Retinal pigment epithelial cell (primary cell): ENCODE measurements at regions not wholly inside any gene's neighbourhood (a gene's known extent, or its start where the extent isn't known, plus 50 kb on each side); places are given as distances from the start of the nearest gene placed in this dataset.

Experiments
- DNase-seq: peaks from one replicate; pipeline ENCODE4 v3.0.0-alpha.2; 2010; ENCODE audit warnings: low read depth
- H3K4me3 ChIP-seq: 2 replicates; pipeline ENCODE4 v1.5.1; 2011; ENCODE audit warnings: mild to moderate bottlenecking, low read length, control low read depth, moderate library complexity
- CTCF ChIP-seq: conservative IDR thresholded peaks from 2 replicates; pipeline ENCODE4 v1.5.1; 2011; ENCODE audit warnings: low read depth, low read length, control low read depth, inconsistent platforms

GRCh38 chr10:120656107-120656506 is 195.1 kb upstream of the WDR11 start:
- TF ChIP-seq CTCF = no peak
- no peak for DNase-seq
- H3K4me3 ChIP-seq = no peak overlapping the region

- DNase-seq = no peak
- no peak overlapping the region for H3K4me3 ChIP-seq
- no peak for TF ChIP-seq CTCF
Observed at GRCh38 chr10:120657371-120657770, 193.8 kb upstream of the WDR11 start.

GRCh38 chr10:120658943-120659885 is 191.9 kb upstream of the WDR11 start:
- no peak overlapping the region for H3K4me3 ChIP-seq
- TF ChIP-seq CTCF = no peak
- DNase-seq = no peak

GRCh38 chr10:120666308-120666707 is 184.9 kb upstream of the WDR11 start:
- no peak overlapping the region for H3K4me3 ChIP-seq
- no peak for DNase-seq
- TF ChIP-seq CTCF = no peak

- TF ChIP-seq CTCF = no peak
- no peak overlapping the region for H3K4me3 ChIP-seq
- DNase-seq = no peak
Observed at GRCh38 chr10:120667276-120667675, 183.9 kb upstream of the WDR11 start.

- DNase-seq = no peak
- no peak overlapping the region for H3K4me3 ChIP-seq
- TF ChIP-seq CTCF = no peak
Observed at GRCh38 chr10:120671491-120671890, 179.7 kb upstream of the WDR11 start.

GRCh38 chr10:120683454-120683853 is 167.7 kb upstream of the WDR11 start:
- DNase-seq = no peak
- H3K4me3 ChIP-seq = no peak overlapping the region
- TF ChIP-seq CTCF = no peak
